IMR-90 (cell line): ENCODE measurements at regions not wholly inside any gene's neighbourhood (a gene's known extent, or its start where the extent isn't known, plus 50 kb on each side); places are given as distances from the start of the nearest gene placed in this dataset.

Source experiments
- ATAC-seq: fragments of 200-7000 bp; cut with Tn5 transposase; 2 replicates; pipeline ENCODE4 v1.9.1; 2020; ENCODE audit warnings: low read depth, mild to moderate bottlenecking, moderate library complexity
- BruUV-seq: library from RNA; stranded (reverse); fragments of 400-500 nt; replicated peaks from 2 replicates; lab custom pipeline; 2021; lab: Mats Ljungman, UMichigan
- CTCF ChIA-PET: fragments of 300-600 bp; formaldehyde crosslinking; extraction: SDS; loops from one replicate; lab custom pipeline; 2021; ENCODE audit warnings: antibody characterized with exemption; lab: Yijun Ruan, JAX
- POLR2A ChIA-PET: fragments of 300-600 bp; sonication (Branson Sonifier 250); formaldehyde crosslinking; loops from one replicate; lab custom pipeline; 2022; ENCODE audit warnings: antibody characterized with exemption; ENCODE audit not compliant: unreplicated experiment; lab: Charles Lee
- DNase-seq: peaks from one replicate; pipeline ENCODE4 v3.0.0; 2013
- H2AFZ ChIP-seq: replicated peaks from 2 replicates; pipeline ENCODE3; 2013; ENCODE audit warnings: low read length, mild to moderate bottlenecking; ENCODE audit not compliant: poor library complexity
- H2AK5ac ChIP-seq: 2 replicates; pipeline ENCODE4 v1.6.1; 2013; ENCODE audit warnings: low read depth, low read length, inconsistent platforms
- H2AK9ac ChIP-seq: replicated peaks from 2 replicates; pipeline ENCODE3; 2013; ENCODE audit warnings: mild to moderate bottlenecking, low read depth, low read length, moderate library complexity; ENCODE audit not compliant: poor library complexity
- H2BK120ac ChIP-seq: 2 replicates; pipeline ENCODE4 v1.6.1; 2013; ENCODE audit warnings: low read depth, low read length, inconsistent platforms
- H2BK15ac ChIP-seq: 3 replicates; pipeline ENCODE4 v1.6.1; 2013; ENCODE audit warnings: low read depth, low read length, inconsistent platforms
- H2BK20ac ChIP-seq: 2 replicates; pipeline ENCODE4 v1.6.1; 2013; ENCODE audit warnings: low read depth, mild to moderate bottlenecking, inconsistent platforms, low read length, moderate library complexity
- H2BK5ac ChIP-seq: 2 replicates; pipeline ENCODE4 v1.6.1; 2013; ENCODE audit warnings: mild to moderate bottlenecking, low read depth, low read length, inconsistent platforms; ENCODE audit not compliant: poor library complexity, severe bottlenecking
- H3K14ac ChIP-seq: replicated peaks from 2 replicates; pipeline ENCODE4 v1.6.1; 2013; ENCODE audit warnings: low read depth, low read length, inconsistent platforms
- H3K18ac ChIP-seq: 2 replicates; pipeline ENCODE4 v1.6.1; 2013; ENCODE audit warnings: low read depth, low read length, control low read depth
- H3K23ac ChIP-seq: 2 replicates; pipeline ENCODE4 v1.6.1; 2013; ENCODE audit warnings: low read depth, low read length, inconsistent platforms
- H3K27ac ChIP-seq: 2 replicates; pipeline ENCODE4 v1.5.1; 2013; ENCODE audit warnings: mild to moderate bottlenecking, control low read depth, low read length; ENCODE audit not compliant: insufficient read depth
- H3K27me3 ChIP-seq: 2 replicates; pipeline ENCODE4 v1.6.1; 2013; ENCODE audit warnings: low read length; ENCODE audit not compliant: control insufficient read depth, insufficient read depth
- H3K36me3 ChIP-seq: 2 replicates; pipeline ENCODE4 v1.6.1; 2013; ENCODE audit warnings: low read length, mixed read lengths; ENCODE audit not compliant: control insufficient read depth, insufficient read depth
- H3K4ac ChIP-seq: 2 replicates; pipeline ENCODE4 v1.6.1; 2013; ENCODE audit warnings: low read depth, low read length, inconsistent platforms
- H3K4me1 ChIP-seq: 2 replicates; pipeline ENCODE4 v1.6.1; 2013; ENCODE audit warnings: low read length, mixed read lengths; ENCODE audit not compliant: control insufficient read depth, insufficient read depth
- H3K4me2 ChIP-seq: 2 replicates; pipeline ENCODE4 v1.6.1; 2013; ENCODE audit warnings: low read depth, mild to moderate bottlenecking, control low read depth, low read length, moderate library complexity
- H3K4me3 ChIP-seq: 2 replicates; pipeline ENCODE4 v1.5.1; 2013; ENCODE audit warnings: low read depth, mild to moderate bottlenecking, control low read depth, low read length, moderate library complexity; ENCODE audit not compliant: insufficient read depth
- H3K56ac ChIP-seq: 2 replicates; pipeline ENCODE4 v1.6.1; 2013; ENCODE audit warnings: low read length, inconsistent platforms; ENCODE audit not compliant: insufficient read depth; ENCODE audit errors: extremely low read depth
- H3K79me1 ChIP-seq, 2 experiments: 2 replicates each; pipeline ENCODE4 v1.6.1; 2013; ENCODE audit warnings: low read length in 2 of 2, inconsistent platforms in 1 of 2, low read depth in 1 of 2
- H3K9ac ChIP-seq: 2 replicates; pipeline ENCODE4 v1.6.1; 2013; ENCODE audit warnings: low read depth, low read length, control low read depth
- H3K9me1 ChIP-seq: 2 replicates; pipeline ENCODE4 v1.6.1; 2013; ENCODE audit warnings: low read length, inconsistent platforms; ENCODE audit not compliant: insufficient read depth
- H3K9me3 ChIP-seq: 2 replicates; pipeline ENCODE4 v1.6.1; 2013; ENCODE audit warnings: low read length; ENCODE audit not compliant: control insufficient read depth, insufficient read depth
- H4K20me1 ChIP-seq: 2 replicates; pipeline ENCODE4 v1.6.1; 2013; ENCODE audit warnings: low read length, inconsistent platforms; ENCODE audit not compliant: insufficient read depth
- H4K5ac ChIP-seq: 2 replicates; pipeline ENCODE4 v1.6.1; 2013; ENCODE audit warnings: mild to moderate bottlenecking, low read depth, low read length, control low read depth
- H4K8ac ChIP-seq, 2 experiments: 2 replicates each; pipeline ENCODE4 v1.6.1; 2013; ENCODE audit warnings: low read depth in 2 of 2, low read length in 2 of 2, control low read depth in 1 of 2, inconsistent platforms in 1 of 2
- H4K91ac ChIP-seq: 2 replicates; pipeline ENCODE4 v1.6.1; 2013; ENCODE audit warnings: low read depth, low read length, inconsistent platforms; ENCODE audit not compliant: insufficient read depth
- CEBPB ChIP-seq: IDR thresholded peaks from 2 replicates; pipeline ENCODE4 v1.6.1; 2012; ENCODE audit warnings: low read depth, low read length, improper control_type of control experiment
- RAD21 ChIP-seq: IDR thresholded peaks from 2 replicates; pipeline ENCODE4 v1.6.1; 2012; ENCODE audit warnings: low read length, improper control_type of control experiment
- dilution Hi-C: fragments of 300-500 bp; cut with HindIII; formaldehyde crosslinking; loops from one replicate; pipeline ENCODE4 v1.14.3; 2018; ENCODE audit warnings: low sequenced_read_pairs; ENCODE audit not compliant: unreplicated experiment
- in situ Hi-C: fragments of 300-500 bp; cut with MboI; formaldehyde crosslinking; loops from 3 replicates; pipeline ENCODE4 v1.14.3; 2019; ENCODE audit warnings: low sequenced_read_pairs, inconsistent platforms, mixed read lengths
- intact Hi-C: fragments of 100-400 bp; cut with micrococcal nuclease; formaldehyde crosslinking; loops from 2 replicates; pipeline ENCODE4 v1.10.0; 2022

DNA sequence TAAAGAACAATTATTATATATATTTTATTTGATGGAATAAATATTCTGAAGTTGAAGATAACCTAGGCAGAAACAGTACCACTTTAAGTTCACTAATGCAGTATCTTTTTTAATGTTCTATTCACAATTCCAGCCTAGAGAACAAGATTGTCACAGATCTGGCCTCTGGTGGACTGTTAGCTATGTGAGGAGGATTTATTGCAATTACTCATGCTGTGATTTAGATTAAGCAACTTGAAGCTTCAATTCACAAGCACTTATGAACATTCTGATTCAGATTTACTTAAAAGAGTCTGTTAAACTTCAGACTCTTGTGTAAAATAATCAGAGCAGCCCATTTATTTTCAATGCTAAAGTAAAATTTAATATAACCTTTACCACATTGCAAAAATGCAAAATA is 1489.8 kb downstream of the STIM2 start:
- Histone ChIP-seq H3K14ac (no peak overlapping the region), H4K91ac (no peak overlapping the region), H3K4ac (no peak overlapping the region), H2AK5ac (no peak overlapping the region), H3K4me2 (no peak overlapping the region), H3K23ac (no peak overlapping the region), H3K56ac (no peak overlapping the region), H2AK9ac (no peak overlapping the region), H3K4me3 (no peak overlapping the region), H3K9ac (no peak overlapping the region), H3K4me1 (0 out of 2 replicates have a peak, but pooled peaks cover 2% of the 10 kb centered on the region), H2AFZ (no peak overlapping the region), H2BK20ac (no peak overlapping the region), H4K8ac (no peak overlapping the region), H2BK120ac (no peak overlapping the region), H2BK15ac (no peak overlapping the region), H3K9me1 (no peaks in the 10 kb centered on the region), H3K18ac (no peak overlapping the region), H3K79me1 (no peaks in the 10 kb centered on the region), H3K9me3 (peaks cover 2% of the 10 kb centered on the region; the same call in 1 of the 2 replicates), H4K5ac (no peak overlapping the region), H3K36me3 (no peaks in the 10 kb centered on the region), H2BK5ac (no peak overlapping the region), H4K20me1 (no peaks in the 10 kb centered on the region), H3K27ac (no peak overlapping the region), H3K27me3 (no peaks in the 10 kb centered on the region)
- CTCF ChIA-PET, result no interaction called here
- no TSS peak for BruUV-seq
- in situ Hi-C loops, result no loop called here
- dilution Hi-C loops, result no loop called here
- POLR2A ChIA-PET, result no interaction called here
- TF ChIP-seq RAD21, result no peak
- TF ChIP-seq CEBPB, result peak; percentile 80
- DNase-seq (peak; percentile 72), ATAC-seq (peak; percentile 65)
- intact Hi-C loops, result loop anchor here (10.0 kb wide), 1 partner anchor 486 kb away; no protein-coding TSS in a partner anchor
